ENCODE measurements at regions not wholly inside any gene's neighbourhood (a gene's known extent, or its start where the extent isn't known, plus 50 kb on each side); places are given as distances from the start of the nearest gene placed in this dataset.

- intact Hi-C loops (cut with DNase I; ENCODE audit: low total_unique reads) = no loop called here
- no peak for DNase-seq (ENCODE audit: low spot score in 2 of 2)
- Histone ChIP-seq H3K4me1 (no peaks in the 10 kb centered on the region), H3K27ac (no peak overlapping the region), H3K27me3 (no peaks in the 10 kb centered on the region), H3K9me3 (no peaks in the 10 kb centered on the region), H3K36me3 (no peaks in the 10 kb centered on the region), H3K4me3 (no peak overlapping the region)
- TF ChIP-seq POLR2A (IDR thresholded peaks at IDR 0.05) = no peak
- TF ChIP-seq POLR2AphosphoS5 (IDR thresholded peaks at IDR 0.05) = no peak
- no peak for TF ChIP-seq CTCF (IDR thresholded peaks at IDR 0.05)
Observed at GRCh38 chr9:82722561-82722960, 340.4 kb downstream of the RASEF start.

GRCh38 chr9:82726424-82727276, 336.3 kb downstream of the RASEF start:
- no peak overlapping the region for H3K27ac ChIP-seq
- intact Hi-C loops (cut with DNase I; ENCODE audit: low total_unique reads) = no loop called here
- H3K27me3 ChIP-seq = no peaks in the 10 kb centered on the region
- no peak for TF ChIP-seq POLR2A (IDR thresholded peaks at IDR 0.05)
- TF ChIP-seq CTCF (IDR thresholded peaks at IDR 0.05) = no peak
- TF ChIP-seq POLR2AphosphoS5 (IDR thresholded peaks at IDR 0.05) = no peak
- no peaks in the 10 kb centered on the region for H3K36me3 ChIP-seq
- no peaks in the 10 kb centered on the region for H3K9me3 ChIP-seq
- H3K4me1 ChIP-seq = no peaks in the 10 kb centered on the region
- no peak for DNase-seq (ENCODE audit: low spot score in 2 of 2)
- H3K4me3 ChIP-seq = no peak overlapping the region

GRCh38 chr9:82729141-82729540, 333.8 kb downstream of the RASEF start:
- H3K27ac ChIP-seq = no peak overlapping the region
- intact Hi-C loops (cut with DNase I; ENCODE audit: low total_unique reads) = no loop called here
- TF ChIP-seq CTCF (IDR thresholded peaks at IDR 0.05) = no peak
- TF ChIP-seq POLR2AphosphoS5 (IDR thresholded peaks at IDR 0.05) = no peak
- no peak for TF ChIP-seq POLR2A (IDR thresholded peaks at IDR 0.05)
- no peaks in the 10 kb centered on the region for H3K36me3 ChIP-seq
- no peaks in the 10 kb centered on the region for H3K27me3 ChIP-seq
- H3K4me3 ChIP-seq = no peak overlapping the region
- DNase-seq (ENCODE audit: low spot score in 2 of 2) = no peak
- H3K9me3 ChIP-seq = no peaks in the 10 kb centered on the region
- no peaks in the 10 kb centered on the region for H3K4me1 ChIP-seq

- no peaks in the 10 kb centered on the region for H3K9me3 ChIP-seq
- H3K27ac ChIP-seq = no peak overlapping the region
- no peak overlapping the region for H3K4me3 ChIP-seq
- intact Hi-C loops (cut with DNase I; ENCODE audit: low total_unique reads) = no loop called here
- TF ChIP-seq POLR2A (IDR thresholded peaks at IDR 0.05) (no peak), CTCF (IDR thresholded peaks at IDR 0.05) (no peak), POLR2AphosphoS5 (IDR thresholded peaks at IDR 0.05) (no peak)
- no peaks in the 10 kb centered on the region for H3K27me3 ChIP-seq
- no peaks in the 10 kb centered on the region for H3K4me1 ChIP-seq
- H3K36me3 ChIP-seq = no peaks in the 10 kb centered on the region
- no peak for DNase-seq (ENCODE audit: low spot score in 2 of 2)
Observed at GRCh38 chr9:82729991-82730589, 332.9 kb downstream of the RASEF start.

- no peaks in the 10 kb centered on the region for H3K4me1 ChIP-seq
- no peaks in the 10 kb centered on the region for H3K36me3 ChIP-seq
- no peaks in the 10 kb centered on the region for H3K27me3 ChIP-seq
- H3K9me3 ChIP-seq = no peaks in the 10 kb centered on the region
- TF ChIP-seq POLR2A (IDR thresholded peaks at IDR 0.05) (no peak), CTCF (IDR thresholded peaks at IDR 0.05) (no peak), POLR2AphosphoS5 (IDR thresholded peaks at IDR 0.05) (no peak)
- no peak overlapping the region for H3K27ac ChIP-seq
- H3K4me3 ChIP-seq = no peak overlapping the region
- intact Hi-C loops (cut with DNase I; ENCODE audit: low total_unique reads) = no loop called here
- no peak for DNase-seq (ENCODE audit: low spot score in 2 of 2)
Observed at GRCh38 chr9:82732928-82733327, 330.0 kb downstream of the RASEF start.

All from breast epithelium (tissue), 4 donors.